Osteoblast (primary cell): ENCODE measurements at regions not wholly inside any gene's neighbourhood (a gene's known extent, or its start where the extent isn't known, plus 50 kb on each side); places are given as distances from the start of the nearest gene placed in this dataset.

Source experiments
- DNase-seq: peaks from one replicate; pipeline ENCODE4 v3.0.0; 2011; ENCODE audit warnings: low spot score, mixed read lengths; ENCODE audit not compliant: insufficient read length; ENCODE audit errors: missing footprints
- H2AFZ ChIP-seq: 2 replicates; pipeline ENCODE4 v1.6.0; 2011; ENCODE audit warnings: mild to moderate bottlenecking, low read length
- H3K27ac ChIP-seq: 2 replicates; pipeline ENCODE4 v1.5.1; 2011; ENCODE audit warnings: mild to moderate bottlenecking, low read depth, low read length, moderate library complexity
- H3K27me3 ChIP-seq: 2 replicates; pipeline ENCODE4 v1.6.0; 2012; ENCODE audit warnings: mild to moderate bottlenecking, control low read depth, inconsistent platforms, low read length, moderate library complexity; ENCODE audit not compliant: insufficient read depth
- H3K36me3 ChIP-seq: 2 replicates; pipeline ENCODE4 v1.5.1; 2011; ENCODE audit warnings: mild to moderate bottlenecking, low read length, control low read depth, moderate library complexity; ENCODE audit not compliant: insufficient read depth
- H3K4me1 ChIP-seq: 2 replicates; pipeline ENCODE4 v1.5.1; 2011; ENCODE audit warnings: mild to moderate bottlenecking, low read length, control low read depth, moderate library complexity; ENCODE audit not compliant: insufficient read depth
- H3K4me2 ChIP-seq: 2 replicates; pipeline ENCODE4 v1.6.0; 2011; ENCODE audit warnings: mild to moderate bottlenecking, low read length; ENCODE audit not compliant: insufficient read depth
- H3K4me3 ChIP-seq: fragments of 200-600 bp; sonication (generic); 3 replicates; pipeline ENCODE4 v1.5.1; 2012; ENCODE audit warnings: mild to moderate bottlenecking, low read length, inconsistent platforms; ENCODE audit not compliant: insufficient read depth
- H3K79me2 ChIP-seq: 2 replicates; pipeline ENCODE4 v1.6.0; 2012; ENCODE audit warnings: mild to moderate bottlenecking, low read length, control low read depth, inconsistent platforms; ENCODE audit not compliant: insufficient read depth
- H3K9me3 ChIP-seq: 2 replicates; pipeline ENCODE4 v1.5.1; 2011; ENCODE audit warnings: low read depth, low read length, control low read depth
- H4K20me1 ChIP-seq: 2 replicates; pipeline ENCODE4 v1.6.0; 2012; ENCODE audit warnings: mild to moderate bottlenecking, low read length, control low read depth; ENCODE audit not compliant: insufficient read depth
- TF ChIP-seq, protein P1 (sequence below): IDR thresholded peaks from 2 replicates; pipeline ENCODE4 v1.5.1; 2011; ENCODE audit warnings: mild to moderate bottlenecking, low read depth, low read length, moderate library complexity; ENCODE audit errors: extremely low read depth

DNA sequence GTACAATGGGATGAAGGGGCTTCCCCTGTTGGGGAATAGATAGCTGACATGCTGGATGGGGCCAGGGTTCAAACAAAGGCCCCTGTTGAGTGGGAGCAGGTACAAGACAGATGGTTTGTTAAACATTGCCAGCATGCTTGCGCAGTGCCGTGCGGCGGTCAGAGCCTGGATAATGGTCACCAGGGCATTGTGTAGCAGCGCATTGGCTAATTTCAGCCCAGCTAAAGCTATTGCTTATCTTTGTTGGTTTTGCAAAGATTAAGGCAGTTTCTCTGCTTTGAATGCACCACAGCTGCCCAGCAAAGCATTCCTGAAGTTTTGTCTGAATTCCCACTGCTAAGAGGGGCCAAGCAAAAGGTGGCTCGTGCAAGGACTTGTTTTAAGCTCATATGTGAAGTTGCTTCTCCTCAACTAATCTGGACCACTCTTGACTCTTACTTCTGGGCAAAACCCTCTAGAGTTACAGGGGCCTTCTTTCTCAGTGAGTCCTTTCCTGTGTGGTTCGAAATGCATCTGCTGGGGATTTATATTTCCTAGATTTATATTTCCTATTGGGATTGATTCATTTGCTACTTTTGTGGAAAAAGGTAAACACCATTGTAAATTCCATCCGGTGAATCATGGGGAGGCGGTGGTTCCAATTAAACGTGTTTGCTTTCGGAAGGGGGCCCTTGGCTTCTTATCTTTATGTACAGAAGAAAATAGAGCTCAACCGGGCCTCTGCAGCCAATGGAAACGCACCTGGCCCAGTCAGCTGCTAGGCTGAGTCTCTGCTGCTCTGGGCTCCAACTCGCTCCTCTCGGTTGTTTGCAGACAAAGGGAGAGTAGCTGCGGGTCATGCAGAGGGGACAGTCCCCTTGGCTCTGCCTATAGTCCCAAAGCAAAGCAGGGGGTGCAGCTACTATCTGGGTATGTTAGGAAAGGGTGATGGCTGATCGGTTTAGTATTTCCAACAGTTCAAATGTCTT, 72.1 kb downstream of the FOXA2 start:
- DNase-seq, result no peak
- H3K4me2 ChIP-seq, result no peak overlapping the region

DNA sequence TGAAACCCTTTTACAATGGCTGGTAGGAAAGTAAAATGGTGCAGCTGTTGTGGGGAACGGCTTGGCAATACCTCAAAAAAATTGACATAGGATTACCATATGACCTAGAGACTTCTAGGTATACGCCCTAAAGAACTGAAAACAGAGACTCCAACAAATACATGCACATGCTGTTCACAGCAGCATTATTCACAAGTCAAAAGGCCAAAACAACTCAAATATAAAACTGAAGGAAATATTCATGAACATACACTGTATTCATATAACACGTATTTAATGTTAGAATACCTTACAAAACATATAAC, 74.6 kb downstream of the FOXA2 start:
- H4K20me1 ChIP-seq, result no peaks in the 10 kb centered on the region
- no peaks in the 10 kb centered on the region for H3K36me3 ChIP-seq
- no peak overlapping the region for H2AFZ ChIP-seq
- DNase-seq, result no peak
- TF ChIP-seq, protein P1, sequence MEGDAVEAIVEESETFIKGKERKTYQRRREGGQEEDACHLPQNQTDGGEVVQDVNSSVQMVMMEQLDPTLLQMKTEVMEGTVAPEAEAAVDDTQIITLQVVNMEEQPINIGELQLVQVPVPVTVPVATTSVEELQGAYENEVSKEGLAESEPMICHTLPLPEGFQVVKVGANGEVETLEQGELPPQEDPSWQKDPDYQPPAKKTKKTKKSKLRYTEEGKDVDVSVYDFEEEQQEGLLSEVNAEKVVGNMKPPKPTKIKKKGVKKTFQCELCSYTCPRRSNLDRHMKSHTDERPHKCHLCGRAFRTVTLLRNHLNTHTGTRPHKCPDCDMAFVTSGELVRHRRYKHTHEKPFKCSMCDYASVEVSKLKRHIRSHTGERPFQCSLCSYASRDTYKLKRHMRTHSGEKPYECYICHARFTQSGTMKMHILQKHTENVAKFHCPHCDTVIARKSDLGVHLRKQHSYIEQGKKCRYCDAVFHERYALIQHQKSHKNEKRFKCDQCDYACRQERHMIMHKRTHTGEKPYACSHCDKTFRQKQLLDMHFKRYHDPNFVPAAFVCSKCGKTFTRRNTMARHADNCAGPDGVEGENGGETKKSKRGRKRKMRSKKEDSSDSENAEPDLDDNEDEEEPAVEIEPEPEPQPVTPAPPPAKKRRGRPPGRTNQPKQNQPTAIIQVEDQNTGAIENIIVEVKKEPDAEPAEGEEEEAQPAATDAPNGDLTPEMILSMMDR, result no peak
- no peaks in the 10 kb centered on the region for H3K4me1 ChIP-seq
- no peaks in the 10 kb centered on the region for H3K9me3 ChIP-seq
- H3K27ac ChIP-seq, result no peak overlapping the region
- no peaks in the 10 kb centered on the region for H3K27me3 ChIP-seq
- no peak overlapping the region for H3K4me2 ChIP-seq
- H3K4me3 ChIP-seq, result no peak overlapping the region
- H3K79me2 ChIP-seq, result no peaks in the 10 kb centered on the region

More for the DNA sequence above, 72.1 kb downstream of the FOXA2 start:
- H3K79me2 ChIP-seq, result no peaks in the 10 kb centered on the region
- H2AFZ ChIP-seq, result no peak overlapping the region
- no peak overlapping the region for H3K4me3 ChIP-seq
- no peaks in the 10 kb centered on the region for H3K9me3 ChIP-seq
- TF ChIP-seq, protein P1, result no peak
- H4K20me1 ChIP-seq, result no peaks in the 10 kb centered on the region
- no peak overlapping the region for H3K27ac ChIP-seq
- H3K27me3 ChIP-seq, result no peaks in the 10 kb centered on the region
- H3K4me1 ChIP-seq, result no peaks in the 10 kb centered on the region
- no peaks in the 10 kb centered on the region for H3K36me3 ChIP-seq

- H3K79me2 ChIP-seq, result no peaks in the 10 kb centered on the region
- no peaks in the 10 kb centered on the region for H3K9me3 ChIP-seq
- H3K4me1 ChIP-seq, result no peaks in the 10 kb centered on the region
- no peak overlapping the region for H3K27ac ChIP-seq
- H3K36me3 ChIP-seq, result no peaks in the 10 kb centered on the region
- H3K27me3 ChIP-seq, result no peaks in the 10 kb centered on the region
- no peak overlapping the region for H2AFZ ChIP-seq
- H3K4me3 ChIP-seq, result no peak overlapping the region
- no peaks in the 10 kb centered on the region for H4K20me1 ChIP-seq
- no peak overlapping the region for H3K4me2 ChIP-seq
- TF ChIP-seq, protein P1, result no peak
- DNase-seq, result no peak
Measured at GRCh38 chr20:22509090-22509842, 75.1 kb downstream of the FOXA2 start.

DNA sequence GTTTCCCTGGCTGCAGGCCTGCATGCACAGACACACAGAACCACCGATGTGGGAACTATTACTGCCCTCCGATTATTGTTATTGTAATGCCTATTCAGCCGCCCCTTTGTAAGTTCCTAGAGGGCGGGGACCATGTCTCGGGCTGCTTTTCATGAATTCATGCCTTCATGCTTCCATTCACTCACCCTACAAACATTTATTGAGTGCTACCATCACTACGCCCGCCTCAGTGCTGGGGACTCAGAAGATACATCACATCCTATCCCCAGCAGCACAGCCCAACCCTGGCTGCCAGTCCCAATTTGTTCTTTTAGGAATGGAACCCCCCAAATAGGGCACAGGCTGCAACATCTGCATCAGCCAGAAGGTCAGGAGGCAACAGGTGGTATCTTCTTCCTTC, 75.9 kb downstream of the FOXA2 start:
- H2AFZ ChIP-seq, result no peak overlapping the region
- no peaks in the 10 kb centered on the region for H3K9me3 ChIP-seq
- H3K79me2 ChIP-seq, result no peaks in the 10 kb centered on the region
- H4K20me1 ChIP-seq, result no peaks in the 10 kb centered on the region
- H3K27me3 ChIP-seq, result no peaks in the 10 kb centered on the region
- H3K4me1 ChIP-seq, result no peaks in the 10 kb centered on the region
- DNase-seq, result peak; percentile 65
- TF ChIP-seq, protein P1, result no peak
- no peak overlapping the region for H3K4me3 ChIP-seq
- H3K4me2 ChIP-seq, result no peak overlapping the region
- H3K27ac ChIP-seq, result no peak overlapping the region
- no peaks in the 10 kb centered on the region for H3K36me3 ChIP-seq
